SHP77 treated with DMSO at 0.1 percent for 48 hours (cell line): ENCODE measurements at regions not wholly inside any gene's neighbourhood (a gene's known extent, or its start where the extent isn't known, plus 50 kb on each side); places are given as distances from the start of the nearest gene placed in this dataset.
"Not testable (repeated sequence)": the region's sequence is repeated elsewhere in the genome, so short reads cannot be mapped to it uniquely, and the experiment has no call there.

Experiments
- DNase-seq: peaks from one replicate; lab custom pipeline; 2025; lab: John Stamatoyannopoulos, UW

- DNase-seq: no peak
These were observed 50.9 kb upstream of the HSPB3 start for GRCh38 chr5:54404568-54404967.

GRCh38 chr5:54403885-54404416 lies 51.5 kb upstream of the HSPB3 start:
- no peak for DNase-seq

- DNase-seq: no peak
These were observed 52.4 kb upstream of the HSPB3 start for GRCh38 chr5:54403121-54403520.

GRCh38 chr5:54401515-54401914 lies 54.0 kb upstream of the HSPB3 start:
- DNase-seq: no peak

DNA sequence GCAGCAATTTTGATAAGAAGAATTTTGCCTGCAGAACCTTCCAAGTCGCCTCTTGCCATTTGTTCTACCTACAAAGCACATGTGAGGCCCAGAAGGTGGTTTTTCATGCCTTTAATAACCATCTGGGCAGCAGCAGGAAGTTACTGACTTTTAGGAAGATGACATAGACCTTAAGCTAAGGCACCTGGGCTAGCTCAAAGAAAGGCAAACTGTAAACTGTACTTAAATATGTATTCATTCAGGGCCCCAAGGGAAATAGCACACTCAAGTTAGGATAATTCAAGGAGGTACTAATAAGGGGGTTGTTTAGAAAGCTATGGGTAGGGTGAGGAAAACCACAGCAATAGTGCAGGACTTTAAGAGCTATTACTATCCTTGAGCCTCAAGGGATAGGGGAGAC lies 57.3 kb upstream of the HSPB3 start:
- DNase-seq: no peak

DNA sequence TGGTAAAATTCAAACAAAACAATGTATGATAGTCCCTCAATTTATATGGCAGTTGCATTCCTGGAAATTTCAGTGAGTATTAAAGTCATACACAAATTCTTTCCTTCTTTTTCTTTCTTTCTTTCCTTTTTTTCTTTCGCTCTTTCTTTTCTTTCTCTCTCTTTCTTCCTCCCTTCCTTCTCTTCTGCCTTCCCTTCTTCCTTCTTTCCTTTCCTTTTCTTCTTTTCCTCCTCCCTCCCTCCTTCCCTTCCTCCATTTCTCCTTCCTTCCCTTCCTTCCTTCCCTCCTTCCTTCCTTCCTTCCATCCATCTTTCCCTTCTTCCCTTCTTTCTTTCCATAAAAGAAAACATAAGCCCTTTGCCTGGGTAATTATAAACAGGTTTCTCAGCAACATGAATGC lies 58.1 kb upstream of the HSPB3 start:
- DNase-seq: no peak

DNA sequence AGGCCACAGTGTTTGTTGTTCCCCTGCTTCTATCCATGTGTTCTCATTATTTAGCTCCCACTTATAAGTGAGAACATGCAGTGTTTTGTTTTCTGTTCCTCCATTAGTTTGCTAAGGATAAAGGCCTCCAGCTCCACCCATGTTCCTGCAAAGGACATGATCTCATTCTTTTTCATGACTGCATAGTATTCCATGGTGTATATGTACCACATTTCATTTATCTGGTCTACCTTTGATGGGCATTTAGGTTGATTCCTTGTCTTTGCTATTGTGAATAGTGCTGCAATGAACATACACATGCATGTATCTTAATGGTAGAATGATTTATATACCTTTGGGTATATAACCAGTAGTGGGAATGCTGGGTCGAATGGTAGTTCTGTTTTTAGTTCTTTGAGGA lies 62.5 kb upstream of the HSPB3 start:
- not testable (repeated sequence) for DNase-seq

DNA sequence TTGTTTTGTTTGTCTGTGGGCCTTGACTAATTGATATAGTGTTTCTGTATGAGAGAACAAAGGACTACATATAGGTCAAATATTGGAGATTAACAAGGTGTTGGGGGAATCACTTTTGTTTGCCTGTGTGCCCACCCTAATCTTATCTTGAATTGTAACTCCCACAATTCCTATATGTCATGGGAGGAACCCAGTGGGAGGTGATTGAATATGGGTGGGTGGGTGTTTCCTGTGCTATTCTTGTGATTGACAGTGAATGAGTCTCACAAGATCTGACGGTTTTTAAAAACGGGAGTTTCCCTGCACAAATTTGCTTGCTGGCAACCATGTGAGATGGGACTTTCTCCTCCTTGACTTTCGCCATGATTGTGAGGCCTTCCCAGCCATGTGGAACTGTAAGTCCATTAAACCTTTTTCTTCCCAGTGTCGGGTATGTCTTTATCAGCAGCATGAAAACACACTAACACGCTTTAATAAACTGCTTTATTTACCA lies 64.9 kb upstream of the HSPB3 start:
- no peak for DNase-seq

- DNase-seq: peak; percentile 77
These were observed 65.5 kb upstream of the HSPB3 start for GRCh38 chr5:54390015-54390414.

- not testable (repeated sequence) for DNase-seq
These were observed 66.1 kb upstream of the HSPB3 start for GRCh38 chr5:54389399-54389798.

GRCh38 chr5:54388811-54389210 lies 66.7 kb upstream of the HSPB3 start:
- DNase-seq: no peak

- DNase-seq: no peak
These were observed 67.1 kb upstream of the HSPB3 start for GRCh38 chr5:54388409-54388808.

DNA sequence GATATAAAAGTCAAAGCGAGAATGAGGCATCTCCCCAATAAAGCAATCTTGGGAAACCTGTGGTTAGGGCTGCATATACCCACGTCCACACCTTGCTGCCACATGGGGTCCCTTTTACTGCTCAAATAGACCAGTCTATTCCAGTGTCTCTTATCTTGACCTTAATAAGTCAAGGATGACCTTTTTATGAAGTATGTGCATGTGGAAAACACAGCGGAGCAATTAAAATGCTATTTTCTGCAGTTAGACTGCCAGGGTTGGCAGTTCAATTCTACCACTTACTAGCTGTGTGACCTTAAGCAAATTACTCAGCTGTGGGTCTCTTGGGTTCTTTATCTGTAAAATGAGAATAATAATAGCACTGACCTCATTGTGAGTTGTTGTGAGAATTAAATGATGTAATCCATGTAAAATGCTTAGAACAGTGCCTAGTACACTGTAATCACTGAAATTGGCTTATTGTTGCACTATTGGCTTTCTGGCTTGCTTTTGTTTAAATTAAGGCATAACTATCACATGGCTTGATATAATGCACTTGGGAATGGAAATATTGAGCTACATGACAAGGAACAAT lies 67.8 kb upstream of the HSPB3 start:
- DNase-seq: no peak

DNA sequence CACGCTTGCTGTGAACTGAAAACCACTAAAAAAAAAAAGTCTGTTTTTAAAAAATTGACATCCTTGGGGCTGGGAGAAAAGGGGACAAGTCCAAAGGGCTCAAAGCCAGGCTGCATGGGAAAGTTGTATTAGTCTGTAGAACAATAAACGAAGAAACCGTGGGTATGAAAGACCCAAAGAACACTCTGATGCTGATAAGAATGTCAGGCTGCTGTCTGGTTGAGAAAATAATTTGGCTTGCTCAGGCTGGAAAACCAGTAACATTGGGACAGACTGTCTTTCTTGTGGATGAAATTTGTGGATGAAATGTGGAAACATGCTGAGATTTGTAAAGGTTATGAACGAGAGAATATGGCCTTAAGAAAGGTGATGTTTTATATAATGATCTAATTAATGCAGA lies 68.5 kb upstream of the HSPB3 start:
- DNase-seq: no peak

- DNase-seq: no peak
These were observed 69.5 kb upstream of the HSPB3 start for GRCh38 chr5:54385994-54386393.

GRCh38 chr5:54384356-54384933 lies 71.1 kb upstream of the HSPB3 start:
- DNase-seq: no peak

DNA sequence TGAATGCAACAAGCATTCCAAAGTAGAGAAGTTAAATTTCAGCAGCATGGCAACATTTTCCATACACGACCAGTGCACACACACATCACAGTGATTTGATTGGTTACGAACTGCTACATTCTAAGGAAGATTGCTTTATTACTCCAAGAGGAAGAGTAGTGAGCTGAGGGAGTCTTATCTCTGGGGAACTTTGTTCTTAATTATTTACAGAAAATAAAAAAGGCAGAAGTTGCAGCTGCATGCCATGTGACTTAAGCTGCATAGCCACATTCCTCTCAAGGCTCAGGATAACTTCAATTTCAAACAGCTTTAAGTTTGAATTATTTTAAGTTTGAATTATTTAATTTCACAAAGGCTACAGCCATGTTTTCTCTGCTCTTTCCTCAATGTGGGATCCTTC lies 71.6 kb upstream of the HSPB3 start:
- DNase-seq: no peak

- no peak for DNase-seq
These were observed 72.1 kb upstream of the HSPB3 start for GRCh38 chr5:54383225-54383901.

DNA sequence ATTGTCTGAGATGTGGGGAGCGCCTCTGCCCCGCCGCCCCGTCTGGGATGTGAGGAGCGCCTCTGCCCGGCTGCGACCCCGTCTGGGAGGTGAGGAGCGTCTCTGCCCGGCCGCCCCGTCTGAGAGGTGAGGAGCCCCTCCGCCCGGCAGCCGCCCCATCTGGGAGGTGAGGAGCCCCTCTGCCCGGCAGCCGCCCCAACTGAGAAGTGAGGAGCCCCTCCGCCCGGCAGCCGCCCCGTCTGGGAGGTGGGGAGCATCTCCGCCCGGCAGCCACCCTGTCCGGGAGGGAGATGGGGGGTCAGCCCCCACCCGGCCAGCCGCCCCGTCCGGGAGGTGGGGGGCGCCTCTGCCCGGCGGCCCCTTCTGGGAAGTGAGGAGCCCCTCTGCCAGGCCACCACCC lies 70.9 kb upstream of the ARL15 start:
- DNase-seq: not testable (repeated sequence)

DNA sequence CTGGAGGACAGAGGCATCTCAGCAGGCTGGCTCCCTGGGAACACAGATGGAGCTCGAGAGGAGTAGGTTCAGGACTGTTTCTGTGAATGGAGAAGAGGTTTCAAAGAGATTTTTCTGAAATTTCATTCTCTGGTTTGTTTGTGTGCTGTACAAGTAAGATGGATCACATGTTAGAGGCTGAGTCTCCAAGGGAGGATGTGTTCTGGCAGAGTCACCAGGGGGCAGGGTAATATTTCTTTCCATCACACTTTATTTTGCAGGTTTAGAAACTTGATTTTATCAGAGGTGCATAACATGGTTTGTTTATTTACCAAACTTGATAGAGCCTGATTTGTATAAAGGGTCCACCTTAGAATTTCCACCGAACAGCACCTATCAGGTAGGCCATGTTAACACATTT lies 69.2 kb upstream of the ARL15 start:
- DNase-seq: no peak

DNA sequence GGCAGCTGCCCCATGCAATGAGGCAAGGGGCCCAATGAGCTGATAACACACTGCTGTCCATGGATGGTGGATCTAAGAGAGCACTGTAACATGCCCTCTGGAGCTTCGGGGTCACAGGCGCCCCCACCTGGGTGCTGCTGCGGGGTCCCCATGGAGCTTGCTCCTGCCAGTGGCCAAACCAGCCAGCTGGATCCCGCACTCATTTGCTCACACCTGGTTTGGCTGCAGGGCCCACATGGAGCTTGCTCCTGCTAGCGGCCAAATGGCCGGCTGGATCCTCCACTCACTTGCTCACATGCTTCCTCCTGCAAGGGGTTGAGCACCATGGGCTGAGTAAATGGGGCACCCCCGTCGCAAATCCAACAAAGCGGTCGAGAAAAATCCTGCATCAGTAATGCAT lies 68.3 kb upstream of the ARL15 start:
- no peak for DNase-seq

DNA sequence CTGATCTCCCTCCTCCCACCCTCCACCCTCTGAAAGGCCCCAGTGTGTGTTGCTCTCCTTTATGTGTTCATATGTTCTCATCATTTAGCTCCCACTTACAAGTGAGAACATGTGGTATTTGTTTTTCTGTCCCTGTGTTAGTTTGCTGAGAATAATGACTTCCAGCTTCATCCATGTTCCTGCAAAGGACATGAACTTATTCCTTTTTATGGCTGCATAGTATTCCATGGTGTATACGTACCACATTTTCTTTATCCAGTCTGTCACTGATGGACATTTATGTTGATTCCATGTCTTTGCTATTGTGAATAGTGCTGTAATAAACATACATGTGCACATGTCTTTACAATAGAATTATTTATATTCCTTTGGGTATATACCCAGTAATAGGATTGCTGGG lies 67.0 kb upstream of the ARL15 start:
- DNase-seq: not testable (repeated sequence)

GRCh38 chr5:54370982-54371381 lies 60.6 kb upstream of the ARL15 start:
- DNase-seq: no peak
